ENCODE measurements at regions not wholly inside any gene's neighbourhood (a gene's known extent, or its start where the extent isn't known, plus 50 kb on each side); places are given as distances from the start of the nearest gene placed in this dataset.

DNA sequence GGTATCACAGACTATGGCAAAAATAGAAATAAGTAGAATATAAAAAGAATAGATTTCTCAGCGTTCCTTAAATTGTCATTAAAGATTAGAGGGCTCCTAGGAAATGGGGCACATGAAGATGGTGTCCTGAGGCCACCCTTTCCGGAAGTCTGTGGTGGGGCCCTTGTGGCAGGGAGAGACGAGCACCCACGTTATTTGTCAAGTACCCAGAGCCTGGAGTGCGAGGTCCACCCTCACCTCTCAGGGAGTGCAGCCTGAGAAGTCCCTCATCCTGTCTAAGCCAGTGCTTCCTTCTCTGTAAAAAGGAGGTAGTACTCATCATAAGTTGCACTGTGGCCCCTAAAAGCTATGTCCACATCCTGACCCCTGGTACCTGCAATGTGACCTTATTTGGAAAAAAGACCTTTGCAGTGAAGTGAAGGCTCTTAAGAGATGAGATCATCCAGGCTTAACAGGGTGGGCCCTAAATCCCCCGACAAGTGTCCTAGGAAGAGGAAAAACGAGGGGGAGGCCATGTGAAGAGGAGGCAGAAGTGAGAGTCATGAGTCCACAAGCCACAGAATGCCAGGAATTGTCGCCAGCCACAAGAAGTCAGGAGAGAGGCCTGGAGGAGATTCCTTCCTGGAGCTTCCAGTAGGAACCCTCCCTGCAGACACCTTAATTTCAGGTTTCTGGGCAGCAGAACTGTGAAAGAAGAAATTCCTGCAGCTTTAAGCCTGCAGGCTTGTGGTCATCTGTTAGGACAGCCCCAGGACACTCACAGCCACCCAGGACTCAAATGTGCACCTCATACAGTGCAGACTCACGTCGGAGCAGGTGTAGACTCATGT lies 76.8 kb upstream of the CCND1 start:
- H3K27me3 ChIP-seq: peaks cover 0 to under 1% (median 0%) of the 10 kb centered on the region in 3 donors
- no peaks in the 10 kb centered on the region for H3K4me1 ChIP-seq
- H3K4me3 ChIP-seq: no peak overlapping the region
- 72 to 87% (median 79%) methylated on average over 9 to 10 of the region's 10 CpGs for WGBS, 5 donors
- peaks cover 0 to 3% (median 0%) of the 10 kb centered on the region in 4 donors for H3K9me3 ChIP-seq
- no peak overlapping the region for H3K27ac ChIP-seq
- DNase-seq: no peak
- TF ChIP-seq, protein P1, sequence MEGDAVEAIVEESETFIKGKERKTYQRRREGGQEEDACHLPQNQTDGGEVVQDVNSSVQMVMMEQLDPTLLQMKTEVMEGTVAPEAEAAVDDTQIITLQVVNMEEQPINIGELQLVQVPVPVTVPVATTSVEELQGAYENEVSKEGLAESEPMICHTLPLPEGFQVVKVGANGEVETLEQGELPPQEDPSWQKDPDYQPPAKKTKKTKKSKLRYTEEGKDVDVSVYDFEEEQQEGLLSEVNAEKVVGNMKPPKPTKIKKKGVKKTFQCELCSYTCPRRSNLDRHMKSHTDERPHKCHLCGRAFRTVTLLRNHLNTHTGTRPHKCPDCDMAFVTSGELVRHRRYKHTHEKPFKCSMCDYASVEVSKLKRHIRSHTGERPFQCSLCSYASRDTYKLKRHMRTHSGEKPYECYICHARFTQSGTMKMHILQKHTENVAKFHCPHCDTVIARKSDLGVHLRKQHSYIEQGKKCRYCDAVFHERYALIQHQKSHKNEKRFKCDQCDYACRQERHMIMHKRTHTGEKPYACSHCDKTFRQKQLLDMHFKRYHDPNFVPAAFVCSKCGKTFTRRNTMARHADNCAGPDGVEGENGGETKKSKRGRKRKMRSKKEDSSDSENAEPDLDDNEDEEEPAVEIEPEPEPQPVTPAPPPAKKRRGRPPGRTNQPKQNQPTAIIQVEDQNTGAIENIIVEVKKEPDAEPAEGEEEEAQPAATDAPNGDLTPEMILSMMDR (IDR thresholded peaks at IDR 0.05): no peak
- TF ChIP-seq POLR2A (IDR thresholded peaks at IDR 0.05) (no peak), POLR2AphosphoS5 (IDR thresholded peaks at IDR 0.05) (no peak), EP300 (IDR thresholded peaks at IDR 0.05) (no peak)
- intact Hi-C loops (cut with DNase I; ENCODE audit: low total_unique reads): no loop called here
- no peaks in the 10 kb centered on the region for H3K36me3 ChIP-seq

DNA sequence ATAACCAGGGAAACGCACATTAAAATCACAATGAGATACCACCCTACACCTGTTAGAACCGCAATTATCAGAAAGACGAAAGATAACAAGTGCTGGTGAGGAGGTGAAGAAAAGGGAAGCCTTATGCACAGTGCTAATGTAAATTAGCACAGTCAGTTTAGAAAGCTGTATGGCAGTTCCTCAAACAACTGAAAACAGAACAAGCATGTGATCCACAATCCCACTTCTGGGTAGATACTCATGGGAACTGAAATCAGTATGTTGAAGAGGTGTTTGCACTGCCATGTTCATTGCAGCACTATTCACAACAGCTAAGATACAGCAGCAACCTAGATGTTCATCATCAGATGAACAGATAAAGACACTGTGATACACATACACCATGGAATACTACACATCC lies 75.0 kb upstream of the CCND1 start:
- WGBS, 5 donors: 65 to 81% (median 75%) methylated on average over 3 of the region's 3 CpGs
- intact Hi-C loops (cut with DNase I; ENCODE audit: low total_unique reads): no loop called here
- Histone ChIP-seq H3K27me3 (peaks cover 0 to 13% (median 0%) of the 10 kb centered on the region in 3 donors), H3K9me3 (peaks cover 0 to 3% (median 0%) of the 10 kb centered on the region in 4 donors), H3K4me3 (no peak overlapping the region), H3K27ac (no peak overlapping the region), H3K36me3 (no peaks in the 10 kb centered on the region), H3K4me1 (no peaks in the 10 kb centered on the region)
- no peak for TF ChIP-seq POLR2AphosphoS5 (IDR thresholded peaks at IDR 0.05)
- no peak for TF ChIP-seq POLR2A (IDR thresholded peaks at IDR 0.05)
- TF ChIP-seq, protein P1 (IDR thresholded peaks at IDR 0.05): no peak
- no peak for TF ChIP-seq EP300 (IDR thresholded peaks at IDR 0.05)
- DNase-seq: no peak

DNA sequence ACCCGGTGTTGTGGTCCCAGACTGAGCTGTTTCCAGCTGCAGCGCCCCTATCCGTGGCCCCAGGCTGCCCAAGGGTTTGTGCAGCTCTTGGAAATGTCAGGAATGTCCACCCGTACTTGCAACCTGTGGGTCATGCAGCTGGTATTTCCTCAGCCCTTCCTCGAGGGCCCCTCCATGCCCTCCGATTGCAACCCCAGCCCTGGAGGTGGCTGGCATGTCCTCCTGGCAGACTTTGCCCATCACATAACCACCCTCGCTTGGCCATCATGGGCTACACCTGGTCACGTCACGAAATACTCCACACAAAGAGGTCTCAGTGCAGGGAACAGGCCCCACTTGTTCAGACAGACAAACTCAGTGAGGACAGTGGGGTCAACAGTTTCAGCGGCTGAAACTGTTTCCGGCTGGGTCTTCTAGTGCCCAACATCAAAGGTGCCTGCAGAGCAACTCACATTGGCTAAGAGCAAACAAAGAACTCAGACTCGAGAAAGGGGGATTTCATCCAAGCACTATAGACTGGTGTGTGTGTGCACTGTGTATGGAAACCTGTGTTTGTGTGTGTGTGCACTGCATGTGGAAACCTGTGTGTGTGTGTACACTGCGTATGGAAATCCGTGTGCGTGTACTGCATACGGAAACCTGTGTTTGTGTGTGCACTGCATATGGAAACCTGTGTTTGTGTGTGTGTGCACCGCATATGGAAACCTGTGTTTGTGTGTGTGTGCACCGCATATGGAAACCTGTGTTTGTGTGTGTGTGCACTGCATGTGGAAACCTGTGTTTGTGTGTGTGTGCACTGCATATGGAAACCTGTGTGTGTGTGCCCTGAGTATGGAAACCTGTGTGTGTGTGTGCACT lies 72.8 kb upstream of the CCND1 start:
- H3K36me3 ChIP-seq: no peaks in the 10 kb centered on the region
- peaks cover 0 to 3% (median 0%) of the 10 kb centered on the region in 4 donors for H3K9me3 ChIP-seq
- H3K27me3 ChIP-seq: peaks cover 0 to 15% (median 0%) of the 10 kb centered on the region in 3 donors
- H3K27ac ChIP-seq: no peak overlapping the region
- 63 to 79% (median 74%) methylated on average over 13 to 18 of the region's 18 CpGs for WGBS, 5 donors
- H3K4me3 ChIP-seq: no peak overlapping the region
- intact Hi-C loops (cut with DNase I; ENCODE audit: low total_unique reads): no loop called here
- no peaks in the 10 kb centered on the region for H3K4me1 ChIP-seq
- TF ChIP-seq, protein P1 (IDR thresholded peaks at IDR 0.05): no peak
- TF ChIP-seq POLR2A (IDR thresholded peaks at IDR 0.05): no peak
- no peak for TF ChIP-seq EP300 (IDR thresholded peaks at IDR 0.05)
- TF ChIP-seq POLR2AphosphoS5 (IDR thresholded peaks at IDR 0.05): no peak
- DNase-seq: no peak

DNA sequence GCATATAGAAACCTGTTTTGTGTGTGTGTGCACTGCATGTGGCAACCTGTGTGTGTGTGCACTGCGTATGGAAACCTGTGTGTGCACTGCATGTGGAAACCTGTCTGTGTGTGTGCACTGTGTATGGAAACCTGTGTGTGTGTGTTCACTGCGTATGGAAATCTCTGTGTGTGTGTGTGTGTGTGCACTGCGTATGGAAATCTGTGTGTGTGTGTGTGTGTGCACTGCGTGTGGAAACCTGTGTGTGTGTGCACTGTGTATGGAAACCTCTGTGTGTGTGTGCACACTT lies 72.2 kb upstream of the CCND1 start:
- 35 to 93% (median 68%) methylated on average over 4 of the region's 4 CpGs for WGBS, 5 donors

More for the DNA sequence above, 72.2 kb upstream of the CCND1 start:
- Histone ChIP-seq H3K4me1 (no peaks in the 10 kb centered on the region), H3K9me3 (peaks cover 0 to 3% (median 0%) of the 10 kb centered on the region in 4 donors), H3K4me3 (no peak overlapping the region), H3K27ac (no peak overlapping the region), H3K27me3 (peaks cover 0 to 15% (median 0%) of the 10 kb centered on the region in 3 donors), H3K36me3 (no peaks in the 10 kb centered on the region)
- TF ChIP-seq, protein P1 (IDR thresholded peaks at IDR 0.05): no peak
- TF ChIP-seq POLR2A (IDR thresholded peaks at IDR 0.05) (no peak), EP300 (IDR thresholded peaks at IDR 0.05) (no peak), POLR2AphosphoS5 (IDR thresholded peaks at IDR 0.05) (no peak)
- intact Hi-C loops (cut with DNase I; ENCODE audit: low total_unique reads): no loop called here
- no peak for DNase-seq
